GM23338 (cell line): ENCODE measurements at regions not wholly inside any gene's neighbourhood (a gene's known extent, or its start where the extent isn't known, plus 50 kb on each side); places are given as distances from the start of the nearest gene placed in this dataset.

ENCODE experiments used
- CREB1 ChIP-seq: fragments of 250-450 bp; sonication (Bioruptor Pico); IDR thresholded peaks from 2 replicates; pipeline ENCODE4 v1.5.0; 2020; ENCODE audit warnings: low read depth, mild to moderate bottlenecking, moderate library complexity
- EZH2 ChIP-seq: fragments of 200-600 bp; sonication (generic); IDR thresholded peaks from one replicate; pipeline ENCODE4 v1.8.0; 2017; ENCODE audit warnings: antibody characterized with exemption, mild to moderate bottlenecking, low read depth; ENCODE audit not compliant: unreplicated experiment
- EZH2phosphoT487 ChIP-seq: fragments of 200-600 bp; sonication (generic); IDR thresholded peaks from one replicate; pipeline ENCODE4 v1.8.1; 2018; ENCODE audit warnings: antibody characterized with exemption; ENCODE audit not compliant: unreplicated experiment
- JUNB ChIP-seq: IDR thresholded peaks from one replicate; pipeline ENCODE4 v1.6.1; 2016; ENCODE audit warnings: antibody characterized with exemption; ENCODE audit not compliant: unreplicated experiment
- NANOG ChIP-seq: IDR thresholded peaks from 2 replicates; pipeline ENCODE4 v1.6.1; 2016; ENCODE audit warnings: antibody characterized with exemption, borderline replicate concordance
- POLR2AphosphoS5 ChIP-seq: IDR thresholded peaks from 2 replicates; pipeline ENCODE4 v1.6.1; 2016; ENCODE audit warnings: antibody characterized with exemption, low read depth
- STAT1 ChIP-seq: IDR thresholded peaks from one replicate; pipeline ENCODE4 v1.6.1; 2016; ENCODE audit warnings: antibody characterized with exemption; ENCODE audit not compliant: unreplicated experiment
- ZNF114 ChIP-seq: fragments of 250-450 bp; sonication (Bioruptor Pico); IDR thresholded peaks from 2 replicates; pipeline ENCODE4 v1.5.0; 2020; ENCODE audit warnings: mild to moderate bottlenecking, moderate library complexity
- ZNF331 ChIP-seq: fragments of 250-450 bp; sonication (Bioruptor Pico); IDR thresholded peaks from 2 replicates; pipeline ENCODE4 v1.5.0; 2020; ENCODE audit warnings: low read depth, mild to moderate bottlenecking, moderate library complexity
- TF ChIP-seq, protein P1 (sequence below), 2 experiments: fragments of 200-600 bp in 1 of 2; sonication (generic) in 1 of 2; conservative IDR thresholded peaks; 2 replicates each; pipeline versions ENCODE4 v1.5.1 to v1.6.1; 2016 to 2017; ENCODE audit warnings: antibody characterized with exemption in 2 of 2, low read depth in 2 of 2, mild to moderate bottlenecking in 2 of 2, moderate library complexity in 1 of 2
- TF ChIP-seq, protein P2 (sequence below): IDR thresholded peaks from 2 replicates; pipeline ENCODE4 v1.6.1; 2016; ENCODE audit warnings: antibody characterized with exemption
- TF ChIP-seq, protein P3 (sequence below): IDR thresholded peaks from one replicate; pipeline ENCODE4 v1.6.1; 2018; ENCODE audit warnings: antibody characterized with exemption; ENCODE audit not compliant: unreplicated experiment
- TF ChIP-seq, protein P4 (sequence below): fragments of 250-450 bp; sonication (Bioruptor Pico); IDR thresholded peaks from 2 replicates; pipeline ENCODE4 v1.5.0; 2020; ENCODE audit warnings: mild to moderate bottlenecking, moderate library complexity

DNA sequence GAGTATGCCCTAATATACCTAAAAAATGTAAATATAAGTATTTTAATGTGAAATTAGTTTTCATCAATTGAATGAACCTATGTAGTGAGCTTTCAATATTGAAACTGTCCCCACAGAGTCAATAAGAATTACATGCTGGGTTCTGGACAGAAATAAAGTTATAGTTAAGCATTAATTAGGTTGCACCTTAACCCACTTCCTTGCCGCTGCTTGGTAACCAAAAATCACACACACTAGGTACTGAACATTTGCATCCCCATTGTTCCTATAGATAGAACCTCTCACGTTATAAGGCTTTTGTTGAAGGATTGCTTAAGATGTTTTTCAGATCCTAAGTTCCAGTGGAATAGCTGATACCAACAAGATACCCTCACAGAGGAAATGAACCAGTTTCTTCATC, 237.1 kb upstream of the OPRM1 start:
- TF ChIP-seq, protein P1, sequence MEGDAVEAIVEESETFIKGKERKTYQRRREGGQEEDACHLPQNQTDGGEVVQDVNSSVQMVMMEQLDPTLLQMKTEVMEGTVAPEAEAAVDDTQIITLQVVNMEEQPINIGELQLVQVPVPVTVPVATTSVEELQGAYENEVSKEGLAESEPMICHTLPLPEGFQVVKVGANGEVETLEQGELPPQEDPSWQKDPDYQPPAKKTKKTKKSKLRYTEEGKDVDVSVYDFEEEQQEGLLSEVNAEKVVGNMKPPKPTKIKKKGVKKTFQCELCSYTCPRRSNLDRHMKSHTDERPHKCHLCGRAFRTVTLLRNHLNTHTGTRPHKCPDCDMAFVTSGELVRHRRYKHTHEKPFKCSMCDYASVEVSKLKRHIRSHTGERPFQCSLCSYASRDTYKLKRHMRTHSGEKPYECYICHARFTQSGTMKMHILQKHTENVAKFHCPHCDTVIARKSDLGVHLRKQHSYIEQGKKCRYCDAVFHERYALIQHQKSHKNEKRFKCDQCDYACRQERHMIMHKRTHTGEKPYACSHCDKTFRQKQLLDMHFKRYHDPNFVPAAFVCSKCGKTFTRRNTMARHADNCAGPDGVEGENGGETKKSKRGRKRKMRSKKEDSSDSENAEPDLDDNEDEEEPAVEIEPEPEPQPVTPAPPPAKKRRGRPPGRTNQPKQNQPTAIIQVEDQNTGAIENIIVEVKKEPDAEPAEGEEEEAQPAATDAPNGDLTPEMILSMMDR (conservative IDR thresholded peaks at IDR 0.05; ENCODE audit: low read depth in 2 of 2) = no peak
- TF ChIP-seq EZH2 = no peak
- TF ChIP-seq EZH2phosphoT487 = no peak
- no peak for TF ChIP-seq POLR2AphosphoS5
- no peak for TF ChIP-seq JUNB
- TF ChIP-seq STAT1 = no peak
- TF ChIP-seq ZNF331 = no peak
- TF ChIP-seq, protein P2, sequence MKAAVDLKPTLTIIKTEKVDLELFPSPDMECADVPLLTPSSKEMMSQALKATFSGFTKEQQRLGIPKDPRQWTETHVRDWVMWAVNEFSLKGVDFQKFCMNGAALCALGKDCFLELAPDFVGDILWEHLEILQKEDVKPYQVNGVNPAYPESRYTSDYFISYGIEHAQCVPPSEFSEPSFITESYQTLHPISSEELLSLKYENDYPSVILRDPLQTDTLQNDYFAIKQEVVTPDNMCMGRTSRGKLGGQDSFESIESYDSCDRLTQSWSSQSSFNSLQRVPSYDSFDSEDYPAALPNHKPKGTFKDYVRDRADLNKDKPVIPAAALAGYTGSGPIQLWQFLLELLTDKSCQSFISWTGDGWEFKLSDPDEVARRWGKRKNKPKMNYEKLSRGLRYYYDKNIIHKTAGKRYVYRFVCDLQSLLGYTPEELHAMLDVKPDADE = no peak
- no peak for TF ChIP-seq NANOG
- TF ChIP-seq, protein P3, sequence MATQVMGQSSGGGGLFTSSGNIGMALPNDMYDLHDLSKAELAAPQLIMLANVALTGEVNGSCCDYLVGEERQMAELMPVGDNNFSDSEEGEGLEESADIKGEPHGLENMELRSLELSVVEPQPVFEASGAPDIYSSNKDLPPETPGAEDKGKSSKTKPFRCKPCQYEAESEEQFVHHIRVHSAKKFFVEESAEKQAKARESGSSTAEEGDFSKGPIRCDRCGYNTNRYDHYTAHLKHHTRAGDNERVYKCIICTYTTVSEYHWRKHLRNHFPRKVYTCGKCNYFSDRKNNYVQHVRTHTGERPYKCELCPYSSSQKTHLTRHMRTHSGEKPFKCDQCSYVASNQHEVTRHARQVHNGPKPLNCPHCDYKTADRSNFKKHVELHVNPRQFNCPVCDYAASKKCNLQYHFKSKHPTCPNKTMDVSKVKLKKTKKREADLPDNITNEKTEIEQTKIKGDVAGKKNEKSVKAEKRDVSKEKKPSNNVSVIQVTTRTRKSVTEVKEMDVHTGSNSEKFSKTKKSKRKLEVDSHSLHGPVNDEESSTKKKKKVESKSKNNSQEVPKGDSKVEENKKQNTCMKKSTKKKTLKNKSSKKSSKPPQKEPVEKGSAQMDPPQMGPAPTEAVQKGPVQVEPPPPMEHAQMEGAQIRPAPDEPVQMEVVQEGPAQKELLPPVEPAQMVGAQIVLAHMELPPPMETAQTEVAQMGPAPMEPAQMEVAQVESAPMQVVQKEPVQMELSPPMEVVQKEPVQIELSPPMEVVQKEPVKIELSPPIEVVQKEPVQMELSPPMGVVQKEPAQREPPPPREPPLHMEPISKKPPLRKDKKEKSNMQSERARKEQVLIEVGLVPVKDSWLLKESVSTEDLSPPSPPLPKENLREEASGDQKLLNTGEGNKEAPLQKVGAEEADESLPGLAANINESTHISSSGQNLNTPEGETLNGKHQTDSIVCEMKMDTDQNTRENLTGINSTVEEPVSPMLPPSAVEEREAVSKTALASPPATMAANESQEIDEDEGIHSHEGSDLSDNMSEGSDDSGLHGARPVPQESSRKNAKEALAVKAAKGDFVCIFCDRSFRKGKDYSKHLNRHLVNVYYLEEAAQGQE = no peak
- no peak for TF ChIP-seq CREB1 (CRISPR knock-in tag)
- TF ChIP-seq ZNF114 (CRISPR knock-in tag) = no peak
- TF ChIP-seq, protein P4, sequence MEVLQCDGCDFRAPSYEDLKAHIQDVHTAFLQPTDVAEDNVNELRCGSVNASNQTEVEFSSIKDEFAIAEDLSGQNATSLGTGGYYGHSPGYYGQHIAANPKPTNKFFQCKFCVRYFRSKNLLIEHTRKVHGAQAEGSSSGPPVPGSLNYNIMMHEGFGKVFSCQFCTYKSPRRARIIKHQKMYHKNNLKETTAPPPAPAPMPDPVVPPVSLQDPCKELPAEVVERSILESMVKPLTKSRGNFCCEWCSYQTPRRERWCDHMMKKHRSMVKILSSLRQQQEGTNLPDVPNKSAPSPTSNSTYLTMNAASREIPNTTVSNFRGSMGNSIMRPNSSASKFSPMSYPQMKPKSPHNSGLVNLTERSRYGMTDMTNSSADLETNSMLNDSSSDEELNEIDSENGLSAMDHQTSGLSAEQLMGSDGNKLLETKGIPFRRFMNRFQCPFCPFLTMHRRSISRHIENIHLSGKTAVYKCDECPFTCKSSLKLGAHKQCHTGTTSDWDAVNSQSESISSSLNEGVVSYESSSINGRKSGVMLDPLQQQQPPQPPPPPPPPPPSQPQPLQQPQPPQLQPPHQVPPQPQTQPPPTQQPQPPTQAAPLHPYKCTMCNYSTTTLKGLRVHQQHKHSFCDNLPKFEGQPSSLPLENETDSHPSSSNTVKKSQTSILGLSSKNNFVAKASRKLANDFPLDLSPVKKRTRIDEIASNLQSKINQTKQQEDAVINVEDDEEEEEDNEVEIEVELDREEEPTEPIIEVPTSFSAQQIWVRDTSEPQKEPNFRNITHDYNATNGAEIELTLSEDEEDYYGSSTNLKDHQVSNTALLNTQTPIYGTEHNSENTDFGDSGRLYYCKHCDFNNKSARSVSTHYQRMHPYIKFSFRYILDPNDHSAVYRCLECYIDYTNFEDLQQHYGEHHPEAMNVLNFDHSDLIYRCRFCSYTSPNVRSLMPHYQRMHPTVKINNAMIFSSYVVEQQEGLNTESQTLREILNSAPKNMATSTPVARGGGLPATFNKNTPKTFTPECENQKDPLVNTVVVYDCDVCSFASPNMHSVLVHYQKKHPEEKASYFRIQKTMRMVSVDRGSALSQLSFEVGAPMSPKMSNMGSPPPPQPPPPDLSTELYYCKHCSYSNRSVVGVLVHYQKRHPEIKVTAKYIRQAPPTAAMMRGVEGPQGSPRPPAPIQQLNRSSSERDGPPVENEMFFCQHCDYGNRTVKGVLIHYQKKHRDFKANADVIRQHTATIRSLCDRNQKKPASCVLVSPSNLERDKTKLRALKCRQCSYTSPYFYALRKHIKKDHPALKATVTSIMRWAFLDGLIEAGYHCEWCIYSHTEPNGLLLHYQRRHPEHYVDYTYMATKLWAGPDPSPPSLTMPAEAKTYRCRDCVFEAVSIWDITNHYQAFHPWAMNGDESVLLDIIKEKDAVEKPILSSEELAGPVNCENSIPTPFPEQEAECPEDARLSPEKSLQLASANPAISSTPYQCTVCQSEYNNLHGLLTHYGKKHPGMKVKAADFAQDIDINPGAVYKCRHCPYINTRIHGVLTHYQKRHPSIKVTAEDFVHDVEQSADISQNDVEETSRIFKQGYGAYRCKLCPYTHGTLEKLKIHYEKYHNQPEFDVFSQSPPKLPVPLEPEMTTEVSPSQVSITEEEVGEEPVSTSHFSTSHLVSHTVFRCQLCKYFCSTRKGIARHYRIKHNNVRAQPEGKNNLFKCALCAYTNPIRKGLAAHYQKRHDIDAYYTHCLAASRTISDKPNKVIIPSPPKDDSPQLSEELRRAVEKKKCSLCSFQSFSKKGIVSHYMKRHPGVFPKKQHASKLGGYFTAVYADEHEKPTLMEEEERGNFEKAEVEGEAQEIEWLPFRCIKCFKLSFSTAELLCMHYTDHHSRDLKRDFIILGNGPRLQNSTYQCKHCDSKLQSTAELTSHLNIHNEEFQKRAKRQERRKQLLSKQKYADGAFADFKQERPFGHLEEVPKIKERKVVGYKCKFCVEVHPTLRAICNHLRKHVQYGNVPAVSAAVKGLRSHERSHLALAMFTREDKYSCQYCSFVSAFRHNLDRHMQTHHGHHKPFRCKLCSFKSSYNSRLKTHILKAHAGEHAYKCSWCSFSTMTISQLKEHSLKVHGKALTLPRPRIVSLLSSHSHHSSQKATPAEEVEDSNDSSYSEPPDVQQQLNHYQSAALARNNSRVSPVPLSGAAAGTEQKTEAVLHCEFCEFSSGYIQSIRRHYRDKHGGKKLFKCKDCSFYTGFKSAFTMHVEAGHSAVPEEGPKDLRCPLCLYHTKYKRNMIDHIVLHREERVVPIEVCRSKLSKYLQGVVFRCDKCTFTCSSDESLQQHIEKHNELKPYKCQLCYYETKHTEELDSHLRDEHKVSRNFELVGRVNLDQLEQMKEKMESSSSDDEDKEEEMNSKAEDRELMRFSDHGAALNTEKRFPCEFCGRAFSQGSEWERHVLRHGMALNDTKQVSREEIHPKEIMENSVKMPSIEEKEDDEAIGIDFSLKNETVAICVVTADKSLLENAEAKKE = no peak
